GM12864 (cell line): ENCODE measurements at regions not wholly inside any gene's neighbourhood (a gene's known extent, or its start where the extent isn't known, plus 50 kb on each side); places are given as distances from the start of the nearest gene placed in this dataset.

Experiments
- DNase-seq: peaks from one replicate; pipeline ENCODE4 v3.0.0-alpha.2; 2011; ENCODE audit warnings: low read depth
- H3K4me3 ChIP-seq: 2 replicates; pipeline ENCODE4 v1.5.1; 2011; ENCODE audit warnings: mild to moderate bottlenecking, low read depth, low read length, control low read depth
- CTCF ChIP-seq: IDR thresholded peaks from 2 replicates; pipeline ENCODE4 v1.5.1; 2011; ENCODE audit warnings: low read depth, mild to moderate bottlenecking, moderate library complexity, low read length, control low read depth, inconsistent platforms; ENCODE audit errors: missing control alignments

GRCh38 chr4:31041853-31042252 is 321.7 kb downstream of the PCDH7 start:
- TF ChIP-seq CTCF: no peak
- H3K4me3 ChIP-seq: no peak overlapping the region
- no peak for DNase-seq

DNA sequence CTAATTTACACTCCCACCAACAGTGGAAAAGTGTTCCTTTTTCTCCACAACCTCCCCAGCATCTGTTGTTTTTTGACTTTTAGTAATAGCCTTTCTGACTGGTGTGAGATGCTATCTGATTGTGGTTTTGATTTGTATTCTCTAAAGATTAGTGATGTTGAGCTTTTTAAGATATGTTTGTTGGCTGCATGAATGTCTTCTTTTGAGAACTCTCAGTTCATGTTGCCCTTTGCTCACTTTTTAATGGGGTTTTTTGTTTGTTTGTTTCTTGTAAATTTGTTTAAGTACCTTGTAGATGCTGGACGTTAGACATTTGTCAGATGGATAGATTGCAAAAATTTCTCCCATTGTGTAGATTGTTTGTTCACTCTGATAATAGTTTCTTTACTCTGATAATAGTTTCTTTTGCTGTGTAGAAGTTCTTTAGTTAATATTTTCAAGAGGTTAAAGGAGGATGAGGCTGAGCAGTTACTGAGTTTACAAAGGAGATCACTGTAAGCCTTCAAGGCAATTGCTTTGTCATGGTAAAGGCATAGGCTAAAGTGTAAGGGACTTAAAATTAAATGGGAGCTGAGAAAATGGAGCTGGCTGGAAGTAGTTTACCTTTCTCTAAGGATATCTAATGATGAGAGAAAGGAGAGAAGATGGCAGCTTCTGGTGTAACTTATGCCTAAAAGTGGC is 323.4 kb downstream of the PCDH7 start:
- H3K4me3 ChIP-seq: no peak overlapping the region
- DNase-seq: no peak
- no peak for TF ChIP-seq CTCF

DNA sequence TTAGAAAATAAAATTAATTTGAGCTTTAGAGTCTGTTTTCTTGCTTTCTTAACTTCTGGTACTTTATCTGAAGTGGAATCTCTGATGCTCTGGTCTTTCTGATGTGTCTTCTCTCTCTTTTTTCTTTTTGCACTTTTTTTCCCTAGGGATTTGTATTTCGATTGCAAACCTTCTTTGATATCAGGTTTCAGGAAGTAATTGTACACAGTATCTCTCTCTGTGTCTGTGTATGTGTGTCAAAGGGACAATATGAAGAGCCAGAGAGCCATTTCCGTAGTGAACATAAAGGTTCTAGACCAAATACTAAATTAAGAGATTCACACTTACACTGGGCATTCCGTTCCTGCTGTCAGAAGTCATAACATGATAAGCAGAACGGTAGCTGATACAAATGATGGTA is 325.0 kb downstream of the PCDH7 start:
- TF ChIP-seq CTCF: no peak
- DNase-seq: no peak
- no peak overlapping the region for H3K4me3 ChIP-seq

DNA sequence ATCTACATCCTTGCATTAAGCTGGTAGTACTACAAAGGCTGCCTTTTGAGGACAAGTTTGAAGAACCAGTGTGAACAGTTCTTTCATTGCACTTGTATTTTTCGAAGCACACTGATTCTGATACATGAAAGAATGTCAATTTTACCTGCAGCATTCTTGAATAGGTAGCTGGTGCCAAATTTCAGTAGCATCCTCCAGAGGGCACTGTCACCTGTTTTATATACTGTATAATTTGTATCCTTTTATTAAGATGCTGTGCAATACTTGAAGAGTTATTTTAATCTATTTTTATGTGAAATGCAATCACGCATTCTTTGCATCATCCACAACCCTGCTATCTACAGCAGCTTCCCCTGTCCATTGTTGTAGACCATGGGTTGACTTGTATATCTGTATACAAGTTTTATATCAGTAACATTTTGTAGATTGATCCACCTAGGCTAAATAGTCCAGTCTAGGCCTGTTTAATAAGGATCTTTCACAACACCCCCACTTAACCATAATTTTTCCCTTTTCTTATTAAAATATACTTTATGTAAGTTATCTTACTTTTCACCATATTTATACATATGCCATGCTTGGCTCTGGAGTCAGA is 325.7 kb downstream of the PCDH7 start:
- TF ChIP-seq CTCF: no peak
- no peak for DNase-seq
- no peak overlapping the region for H3K4me3 ChIP-seq

GRCh38 chr4:31051151-31051550 is 331.0 kb downstream of the PCDH7 start:
- H3K4me3 ChIP-seq: no peak overlapping the region
- no peak for TF ChIP-seq CTCF
- DNase-seq: no peak

GRCh38 chr4:31051565-31051964 is 331.4 kb downstream of the PCDH7 start:
- TF ChIP-seq CTCF: no peak
- no peak overlapping the region for H3K4me3 ChIP-seq
- no peak for DNase-seq

DNA sequence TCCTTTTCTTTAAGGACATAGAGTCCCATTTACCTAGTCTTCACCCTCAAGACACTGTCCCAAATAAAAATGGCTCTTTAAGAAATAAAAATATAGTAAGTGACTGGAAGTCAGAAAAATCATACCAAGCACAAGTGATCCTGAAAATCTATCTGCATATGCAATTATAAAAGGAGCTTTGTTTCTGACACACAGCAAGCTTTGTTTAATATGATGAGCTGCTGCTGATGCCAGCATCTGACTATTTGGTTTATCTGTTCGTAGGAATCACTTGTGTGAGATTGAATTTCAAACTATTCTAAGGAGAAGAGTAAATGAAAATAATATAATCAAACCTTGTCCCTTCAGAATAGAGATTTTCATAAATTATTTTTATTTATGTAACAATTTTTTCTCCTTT is 332.4 kb downstream of the PCDH7 start:
- H3K4me3 ChIP-seq: no peak overlapping the region
- DNase-seq: no peak
- no peak for TF ChIP-seq CTCF
